Activated CD8-positive, alpha-beta T cell treated with anti-CD3 and anti-CD28 coated beads for 36 hours (primary cell): ENCODE measurements at regions not wholly inside any gene's neighbourhood (a gene's known extent, or its start where the extent isn't known, plus 50 kb on each side); places are given as distances from the start of the nearest gene placed in this dataset.

ENCODE experiments used
- ATAC-seq: fragments of 200-7000 bp; cut with Tn5 transposase; one replicate; pipeline ENCODE4 v1.10.0; 2021; ENCODE audit warnings: mild to moderate bottlenecking, moderate library complexity
- CTCF ChIA-PET: fragments of 350-600 bp; sonication (Branson Sonifier 250); formaldehyde crosslinking; loops from one replicate; lab custom pipeline; 2021; ENCODE audit warnings: antibody characterized with exemption; lab: Charles Lee
- POLR2A ChIA-PET: fragments of 350-600 bp; sonication (Branson Sonifier 250); formaldehyde crosslinking; loops from one replicate; lab custom pipeline; 2021; ENCODE audit warnings: antibody characterized with exemption; lab: Charles Lee
- DNase-seq: peaks from one replicate; pipeline ENCODE4 v3.0.0-alpha.2; 2020
- H3K27ac Mint-ChIP-seq: one replicate; pipeline ENCODE4 v1.8.0; 2021; ENCODE audit warnings: mild to moderate bottlenecking, mixed read lengths
- H3K27me3 Mint-ChIP-seq: one replicate; pipeline ENCODE4 v1.8.0; 2021; ENCODE audit warnings: mixed read lengths
- H3K36me3 Mint-ChIP-seq: one replicate; pipeline ENCODE4 v1.8.0; 2021; ENCODE audit warnings: low read depth, mixed read lengths
- H3K4me1 Mint-ChIP-seq: one replicate; pipeline ENCODE4 v1.8.0; 2021; ENCODE audit warnings: low read depth, mixed read lengths
- H3K4me3 Mint-ChIP-seq: one replicate; pipeline ENCODE4 v1.8.0; 2021; ENCODE audit warnings: mild to moderate bottlenecking, moderate library complexity, mixed read lengths
- H3K9me3 Mint-ChIP-seq: one replicate; pipeline ENCODE4 v1.8.0; 2021; ENCODE audit warnings: mixed read lengths
- CTCF ChIP-seq: fragments of 200-600 bp; IDR thresholded peaks from one replicate; pipeline ENCODE4 v1.8.0; 2022; ENCODE audit warnings: antibody characterized with exemption, mild to moderate bottlenecking
- intact Hi-C: fragments of 100-400 bp; cut with micrococcal nuclease; formaldehyde crosslinking; loops from one replicate; pipeline ENCODE4 v1.10.0; 2022

- intact Hi-C loops: no loop called here
- H3K36me3 Mint-ChIP-seq: no peaks in the 10 kb centered on the region
- H3K27me3 Mint-ChIP-seq: no peaks in the 10 kb centered on the region
- H3K27ac Mint-ChIP-seq: no peak overlapping the region
- H3K9me3 Mint-ChIP-seq: no peaks in the 10 kb centered on the region
- ATAC-seq (no peak), DNase-seq (no peak)
- H3K4me1 Mint-ChIP-seq: no peaks in the 10 kb centered on the region
- POLR2A ChIA-PET: no interaction called here
- no peak for TF ChIP-seq CTCF
- CTCF ChIA-PET: no interaction called here
- H3K4me3 Mint-ChIP-seq: no peak overlapping the region
These were observed 181.6 kb downstream of the PCDH7 start for GRCh38 chr4:30901461-30902451.

- no peaks in the 10 kb centered on the region for H3K4me1 Mint-ChIP-seq
- TF ChIP-seq CTCF: no peak
- H3K27ac Mint-ChIP-seq: no peak overlapping the region
- DNase-seq (no peak), ATAC-seq (no peak)
- no peaks in the 10 kb centered on the region for H3K36me3 Mint-ChIP-seq
- H3K4me3 Mint-ChIP-seq: no peak overlapping the region
- intact Hi-C loops: no loop called here
- no peaks in the 10 kb centered on the region for H3K27me3 Mint-ChIP-seq
- ChIA-PET POLR2A (no interaction called here), CTCF (no interaction called here)
- peaks cover 3% of the 10 kb centered on the region for H3K9me3 Mint-ChIP-seq
These were observed 183.5 kb downstream of the PCDH7 start for GRCh38 chr4:30903502-30904214.

DNA sequence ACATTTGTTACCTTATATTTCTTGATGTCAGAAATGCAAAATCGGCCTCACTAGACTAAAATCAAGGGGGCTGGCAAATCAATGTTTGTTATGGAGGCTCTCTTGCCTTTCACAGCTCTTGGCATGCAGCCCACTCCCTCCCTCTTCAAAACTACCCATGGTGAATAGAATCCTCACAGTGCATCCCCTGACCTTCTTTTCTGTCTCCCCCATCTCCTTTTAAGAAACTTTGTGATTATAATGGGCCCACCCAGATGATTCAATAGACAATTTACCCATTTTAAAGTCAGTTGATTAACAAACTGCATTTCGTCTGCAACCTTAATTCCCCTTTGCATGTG is 184.0 kb downstream of the PCDH7 start:
- Mint-ChIP-seq H3K36me3 (no peaks in the 10 kb centered on the region), H3K27ac (no peak overlapping the region), H3K27me3 (no peaks in the 10 kb centered on the region), H3K4me1 (no peaks in the 10 kb centered on the region), H3K9me3 (peaks cover 3% of the 10 kb centered on the region), H3K4me3 (no peak overlapping the region)
- intact Hi-C loops: no loop called here
- TF ChIP-seq CTCF: no peak
- ATAC-seq: no peak
- no peak for DNase-seq
- POLR2A ChIA-PET: no interaction called here
- CTCF ChIA-PET: no interaction called here

GRCh38 chr4:30904588-30904987 is 184.4 kb downstream of the PCDH7 start:
- H3K4me1 Mint-ChIP-seq: no peaks in the 10 kb centered on the region
- H3K36me3 Mint-ChIP-seq: no peaks in the 10 kb centered on the region
- H3K9me3 Mint-ChIP-seq: peaks cover 3% of the 10 kb centered on the region
- POLR2A ChIA-PET: no interaction called here
- no peak for DNase-seq
- H3K27ac Mint-ChIP-seq: no peak overlapping the region
- no peak overlapping the region for H3K4me3 Mint-ChIP-seq
- ATAC-seq: no peak
- CTCF ChIA-PET: no interaction called here
- intact Hi-C loops: no loop called here
- TF ChIP-seq CTCF: no peak
- no peaks in the 10 kb centered on the region for H3K27me3 Mint-ChIP-seq
